Hepatocyte (in vitro differentiated cells): ENCODE measurements at regions not wholly inside any gene's neighbourhood (a gene's known extent, or its start where the extent isn't known, plus 50 kb on each side); places are given as distances from the start of the nearest gene placed in this dataset.

Experiments used
- DNase-seq: peaks from one replicate; pipeline ENCODE4 v3.0.0-alpha.2; 2016; ENCODE audit warnings: low spot score
- H2AFZ ChIP-seq: fragments of 200-600 bp; sonication (generic); 2 replicates; pipeline ENCODE4 v1.6.0; 2016; ENCODE audit warnings: antibody characterized with exemption, mild to moderate bottlenecking
- H3K27ac ChIP-seq: fragments of 200-600 bp; sonication (generic); 2 replicates; pipeline ENCODE4 v1.5.1; 2016; ENCODE audit warnings: mild to moderate bottlenecking
- H3K27me3 ChIP-seq: fragments of 200-600 bp; sonication (generic); 2 replicates; pipeline ENCODE4 v1.6.1; 2016
- H3K36me3 ChIP-seq: fragments of 200-600 bp; sonication (generic); replicated peaks from 2 replicates; pipeline ENCODE4 v1.5.1; 2016; ENCODE audit warnings: low read depth; ENCODE audit not compliant: insufficient read depth
- H3K4me1 ChIP-seq: fragments of 200-600 bp; sonication (generic); 2 replicates; pipeline ENCODE4 v1.5.1; 2016; ENCODE audit warnings: mild to moderate bottlenecking, moderate library complexity; ENCODE audit not compliant: insufficient read depth
- H3K4me2 ChIP-seq: fragments of 200-600 bp; sonication (generic); 2 replicates; pipeline ENCODE4 v1.6.0; 2016
- H3K4me3 ChIP-seq: fragments of 200-600 bp; sonication (generic); 2 replicates; pipeline ENCODE4 v1.5.1; 2016; ENCODE audit warnings: mild to moderate bottlenecking
- H3K79me2 ChIP-seq: fragments of 200-600 bp; sonication (generic); 2 replicates; pipeline ENCODE4 v1.6.0; 2017; ENCODE audit warnings: mild to moderate bottlenecking
- H3K9me2 ChIP-seq: fragments of 200-600 bp; sonication (generic); replicated peaks from 2 replicates; pipeline ENCODE4 v1.6.0; 2017; ENCODE audit warnings: mild to moderate bottlenecking; ENCODE audit not compliant: insufficient read depth
- H3K9me3 ChIP-seq: fragments of 200-600 bp; sonication (generic); 2 replicates; pipeline ENCODE4 v1.5.1; 2016; ENCODE audit warnings: low read depth, mild to moderate bottlenecking
- H4K20me1 ChIP-seq: fragments of 200-600 bp; sonication (generic); 2 replicates; pipeline ENCODE4 v1.6.0; 2016; ENCODE audit warnings: mild to moderate bottlenecking; ENCODE audit not compliant: insufficient read depth, poor library complexity, severe bottlenecking
- CTCF ChIP-seq: fragments of 200-600 bp; sonication (generic); IDR thresholded peaks from 2 replicates; pipeline ENCODE4 v1.5.1; 2016; ENCODE audit warnings: antibody characterized with exemption, mild to moderate bottlenecking; ENCODE audit not compliant: poor library complexity
- EZH2 ChIP-seq: fragments of 200-600 bp; sonication (generic); IDR thresholded peaks from 2 replicates; pipeline ENCODE4 v1.6.1; 2016; ENCODE audit warnings: antibody characterized with exemption, mild to moderate bottlenecking, borderline replicate concordance
- EZH2phosphoT487 ChIP-seq: fragments of 200-600 bp; sonication (generic); IDR thresholded peaks from one replicate; pipeline ENCODE4 v1.6.1; 2018; ENCODE audit warnings: antibody characterized with exemption, mild to moderate bottlenecking, low read depth, moderate library complexity; ENCODE audit not compliant: unreplicated experiment, severe bottlenecking
- WGBS: methylation state at CpG from one replicate; pipeline ENCODE4 v1.1.6; 2016; ENCODE audit warnings: low lambda C conversion rate; ENCODE audit errors: missing lambda C conversion rate; 5-methylcytosine and 5-hydroxymethylcytosine counted together

- H2AFZ ChIP-seq: no peak overlapping the region
- H3K4me3 ChIP-seq: no peak overlapping the region
- DNase-seq: no peak
- H3K4me1 ChIP-seq: no peaks in the 10 kb centered on the region
- H3K9me2 ChIP-seq: no peaks in the 10 kb centered on the region
- no peak overlapping the region for H3K27ac ChIP-seq
- 81% methylated on average over 6 of the region's 6 CpGs for WGBS
- no peaks in the 10 kb centered on the region for H4K20me1 ChIP-seq
- H3K9me3 ChIP-seq: no peaks in the 10 kb centered on the region
- H3K79me2 ChIP-seq: no peaks in the 10 kb centered on the region
- H3K27me3 ChIP-seq: peaks cover 5% of the 10 kb centered on the region
- no peak overlapping the region for H3K4me2 ChIP-seq
- no peak for TF ChIP-seq CTCF
- TF ChIP-seq EZH2: no peak
- TF ChIP-seq EZH2phosphoT487: no peak
- H3K36me3 ChIP-seq: no peaks in the 10 kb centered on the region
Measured at GRCh38 chr6:18748314-18748713, 361.2 kb downstream of the RNF144B start.

- Histone ChIP-seq H3K27ac (no peak overlapping the region), H3K4me1 (no peaks in the 10 kb centered on the region), H3K9me2 (no peaks in the 10 kb centered on the region), H3K36me3 (no peaks in the 10 kb centered on the region), H3K9me3 (no peaks in the 10 kb centered on the region), H3K4me2 (no peak overlapping the region), H3K27me3 (peaks cover 6% of the 10 kb centered on the region), H3K4me3 (no peak overlapping the region), H3K79me2 (no peaks in the 10 kb centered on the region), H4K20me1 (no peaks in the 10 kb centered on the region), H2AFZ (no peak overlapping the region)
- TF ChIP-seq EZH2phosphoT487 (no peak), CTCF (no peak), EZH2 (no peak)
- 56% methylated on average over 5 of the region's 5 CpGs for WGBS
- no peak for DNase-seq
Measured at GRCh38 chr6:18752278-18753068, 365.3 kb downstream of the RNF144B start.

GRCh38 chr6:18753076-18753475 is 365.9 kb downstream of the RNF144B start:
- Histone ChIP-seq H3K27ac (no peak overlapping the region), H3K27me3 (peaks cover 6% of the 10 kb centered on the region), H3K4me1 (no peaks in the 10 kb centered on the region), H3K4me3 (no peak overlapping the region), H2AFZ (no peak overlapping the region), H3K36me3 (no peaks in the 10 kb centered on the region), H3K4me2 (no peak overlapping the region), H3K9me2 (no peaks in the 10 kb centered on the region), H3K79me2 (no peaks in the 10 kb centered on the region), H4K20me1 (no peaks in the 10 kb centered on the region), H3K9me3 (no peaks in the 10 kb centered on the region)
- TF ChIP-seq CTCF (no peak), EZH2 (no peak), EZH2phosphoT487 (no peak)
- 84% methylated on average over 12 of the region's 12 CpGs for WGBS
- no peak for DNase-seq
